ENCODE measurements at regions not wholly inside any gene's neighbourhood (a gene's known extent, or its start where the extent isn't known, plus 50 kb on each side); places are given as distances from the start of the nearest gene placed in this dataset.

- TF ChIP-seq POLR2AphosphoS5 (IDR thresholded peaks at IDR 0.05; ENCODE audit: low read depth) (no peak), CTCF (conservative IDR thresholded peaks at IDR 0.05; ENCODE audit: low read depth in 2 of 2) (no peak), ETS1 (IDR thresholded peaks at IDR 0.05) (no peak), CREB1 (CRISPR knock-in tag; IDR thresholded peaks at IDR 0.05; ENCODE audit: low read depth) (no peak)
Measured at GRCh38 chr3:144554889-144555288, 583.3 kb downstream of the DIPK2A start.
